ENCODE measurements at regions not wholly inside any gene's neighbourhood (a gene's known extent, or its start where the extent isn't known, plus 50 kb on each side); places are given as distances from the start of the nearest gene placed in this dataset.
"Not testable (repeated sequence)": the region's sequence is repeated elsewhere in the genome, so short reads cannot be mapped to it uniquely, and the experiment has no call there.

- no peak for DNase-seq
Observed at GRCh38 chr14:39615352-39615751, 183.1 kb upstream of the FBXO33 start.

GRCh38 chr14:39614297-39614923, 182.2 kb upstream of the FBXO33 start:
- no peak for DNase-seq

GRCh38 chr14:39609119-39609518, 176.9 kb upstream of the FBXO33 start:
- DNase-seq, result no peak

- no peak for DNase-seq
Observed at GRCh38 chr14:39607978-39608377, 175.7 kb upstream of the FBXO33 start.

GRCh38 chr14:39603942-39604341, 171.7 kb upstream of the FBXO33 start:
- DNase-seq, result no peak

GRCh38 chr14:39593377-39593776, 161.1 kb upstream of the FBXO33 start:
- no peak for DNase-seq

- DNase-seq, result no peak
Observed at GRCh38 chr14:39592116-39592789, 160.0 kb upstream of the FBXO33 start.

- DNase-seq, result not testable (repeated sequence)
Observed at GRCh38 chr14:39589882-39590281, 157.6 kb upstream of the FBXO33 start.

GRCh38 chr14:39582028-39582654, 149.9 kb upstream of the FBXO33 start:
- DNase-seq, result no peak

- DNase-seq, result peak; percentile 17
Observed at GRCh38 chr14:39581474-39581873, 149.2 kb upstream of the FBXO33 start.

GRCh38 chr14:39580696-39581095, 148.5 kb upstream of the FBXO33 start:
- DNase-seq, result no peak

GRCh38 chr14:39576736-39577135, 144.5 kb upstream of the FBXO33 start:
- no peak for DNase-seq

- no peak for DNase-seq
Observed at GRCh38 chr14:39576258-39576657, 144.0 kb upstream of the FBXO33 start.

GRCh38 chr14:39568809-39569538, 136.7 kb upstream of the FBXO33 start:
- DNase-seq, result no peak

GRCh38 chr14:39566795-39567194, 134.6 kb upstream of the FBXO33 start:
- DNase-seq, result no peak

- no peak for DNase-seq
Observed at GRCh38 chr14:39563361-39563760, 131.1 kb upstream of the FBXO33 start.

- no peak for DNase-seq
Observed at GRCh38 chr14:39562175-39562574, 129.9 kb upstream of the FBXO33 start.

- no peak for DNase-seq
Observed at GRCh38 chr14:39558525-39558924, 126.3 kb upstream of the FBXO33 start.

GRCh38 chr14:39555749-39556148, 123.5 kb upstream of the FBXO33 start:
- DNase-seq, result no peak

GRCh38 chr14:39554576-39554975, 122.3 kb upstream of the FBXO33 start:
- DNase-seq, result no peak

- no peak for DNase-seq
Observed at GRCh38 chr14:39548358-39548757, 116.1 kb upstream of the FBXO33 start.

GRCh38 chr14:39547845-39548244, 115.6 kb upstream of the FBXO33 start:
- no peak for DNase-seq

GRCh38 chr14:39505812-39506211, 73.6 kb upstream of the FBXO33 start:
- DNase-seq, result no peak

GRCh38 chr14:39500253-39500652, 68.0 kb upstream of the FBXO33 start:
- DNase-seq, result no peak

All from NCI-H1092 treated with DMSO at 0.1 percent for 48 hours (cell line).